Stimulated activated CD4-positive, alpha-beta T cell treated with anti-CD3 and anti-CD28 coated beads, Interleukin-1b, Interleukin-23, amount 100 ng/mL, for 48 hours (primary cell): ENCODE measurements at regions not wholly inside any gene's neighbourhood (a gene's known extent, or its start where the extent isn't known, plus 50 kb on each side); places are given as distances from the start of the nearest gene placed in this dataset.

Experiments
- DNase-seq: peaks from one replicate; pipeline ENCODE4 v3.0.0-alpha.2; 2020

DNA sequence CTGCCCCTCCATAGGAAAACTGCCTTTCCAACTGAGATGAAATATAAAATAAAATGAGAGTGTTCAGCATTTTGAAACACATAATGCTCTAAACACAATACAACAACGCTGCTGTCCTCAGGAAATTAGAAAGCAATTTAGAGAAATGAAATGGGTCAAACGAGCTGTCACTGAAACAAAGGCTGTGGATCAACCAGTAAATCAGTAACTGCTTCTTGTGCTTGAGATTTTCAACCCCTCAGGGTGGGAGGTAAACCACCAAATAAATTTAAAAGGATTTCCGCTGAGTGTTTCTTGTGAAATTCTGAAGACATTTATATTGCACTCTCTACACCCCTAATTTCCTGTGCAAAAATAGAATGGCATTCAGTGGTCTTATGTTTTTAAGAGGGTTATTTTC, 657.1 kb upstream of the SEL1L start:
- no peak for DNase-seq

DNA sequence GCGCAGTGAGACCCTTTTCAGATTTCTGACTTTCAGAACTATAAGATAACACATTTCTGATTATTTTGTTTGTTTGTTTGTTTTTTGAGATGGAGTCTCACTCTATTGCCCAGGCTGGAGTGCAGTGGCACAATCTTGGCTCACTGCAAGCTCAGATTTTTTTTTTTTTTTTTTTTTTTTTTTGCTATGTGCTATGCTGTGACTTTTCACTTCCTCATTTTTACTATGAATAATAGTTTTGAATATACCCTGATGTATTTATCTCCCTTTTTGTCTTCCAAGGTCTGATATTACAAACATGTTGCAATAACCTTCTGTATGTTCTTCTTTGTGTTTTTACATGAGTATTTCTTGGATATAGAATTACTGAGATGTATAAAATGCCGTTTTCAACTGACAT, 658.7 kb upstream of the SEL1L start:
- no peak for DNase-seq

GRCh38 chr14:82223276-82223675, 689.6 kb upstream of the SEL1L start:
- no peak for DNase-seq

GRCh38 chr14:82224610-82225009, 691.0 kb upstream of the SEL1L start:
- DNase-seq = no peak

GRCh38 chr14:82230748-82231147, 697.1 kb upstream of the SEL1L start:
- no peak for DNase-seq

GRCh38 chr14:82238649-82239048, 705.0 kb upstream of the SEL1L start:
- DNase-seq = no peak

DNA sequence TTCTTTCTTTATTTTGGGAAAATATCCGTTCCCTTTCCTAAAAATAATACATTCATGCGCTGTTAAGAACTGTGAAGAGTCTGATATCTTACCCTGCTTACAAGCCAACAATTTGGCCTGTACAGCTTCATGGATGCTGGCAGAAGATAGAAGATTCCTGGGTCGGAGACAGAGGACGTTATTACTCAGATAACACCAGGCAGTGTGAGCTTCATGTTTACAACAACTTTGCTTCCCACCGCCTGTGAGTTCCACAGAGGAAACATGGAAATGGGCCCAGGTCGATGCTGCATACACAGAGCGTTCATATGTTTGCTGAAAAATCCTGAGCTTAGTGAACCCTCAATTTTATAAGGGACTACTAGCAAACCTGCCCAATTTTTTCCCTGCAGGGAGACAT, 705.6 kb upstream of the SEL1L start:
- DNase-seq = no peak

- no peak for DNase-seq
These were observed 711.1 kb upstream of the SEL1L start for GRCh38 chr14:82244791-82245190.

DNA sequence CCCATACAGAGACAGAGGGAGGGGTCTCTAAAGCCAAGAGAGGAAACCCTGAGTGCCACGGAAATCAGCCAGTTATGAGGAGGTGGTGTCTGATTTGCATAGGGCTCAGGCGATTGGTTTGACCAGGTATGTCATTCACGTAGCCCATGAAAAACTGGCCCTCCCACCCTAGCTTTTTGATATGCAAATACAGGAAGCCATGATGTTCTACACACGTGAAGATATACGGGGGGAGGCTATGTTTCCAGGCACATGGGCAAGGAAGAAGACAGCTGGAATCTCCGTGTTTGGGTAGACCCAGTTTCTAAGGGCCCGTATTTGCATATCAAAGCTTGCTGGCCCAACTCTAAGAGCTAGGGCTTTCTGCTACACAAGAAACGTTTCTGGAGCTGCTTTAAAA, 717.8 kb upstream of the SEL1L start:
- DNase-seq = no peak

DNA sequence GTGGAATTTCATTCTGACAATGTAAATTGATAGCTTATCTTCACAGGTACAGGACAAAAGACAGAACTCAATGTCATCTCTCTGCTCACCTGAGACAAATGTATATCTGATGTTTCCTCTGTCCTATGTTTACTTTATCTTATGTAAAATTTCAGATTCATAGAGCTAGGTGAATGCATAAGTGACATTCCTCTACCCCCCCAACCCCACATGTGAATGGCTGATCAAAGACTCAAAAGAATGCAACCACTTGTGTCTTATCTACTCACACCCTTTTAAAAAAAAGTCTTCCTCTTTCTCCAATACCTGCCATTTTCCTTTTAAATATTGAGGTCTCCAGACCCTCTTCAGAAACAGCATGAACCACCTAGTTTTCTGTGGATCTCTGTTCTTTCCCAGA, 736.6 kb upstream of the SEL1L start:
- DNase-seq = no peak

DNA sequence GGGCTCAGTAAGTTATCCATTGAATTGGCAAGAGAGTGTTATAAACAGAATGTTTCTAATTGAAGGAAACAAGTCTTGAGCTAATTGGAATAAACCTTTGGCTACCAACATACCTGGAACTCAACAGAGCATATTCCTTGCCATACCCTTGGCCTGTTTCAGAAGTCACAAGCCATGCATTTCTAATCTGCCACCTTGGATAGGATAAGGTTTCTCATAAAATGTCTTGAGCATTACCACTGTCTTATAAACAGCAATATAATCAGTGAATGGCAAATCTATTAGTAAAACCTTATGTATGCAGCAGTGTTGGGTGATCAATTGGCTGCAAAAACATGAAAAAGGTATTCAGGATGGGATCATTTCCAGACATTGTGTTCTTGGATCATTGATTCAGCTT, 765.2 kb upstream of the SEL1L start:
- DNase-seq = no peak

- no peak for DNase-seq
These were observed 775.5 kb upstream of the SEL1L start for GRCh38 chr14:82309199-82309598.

DNA sequence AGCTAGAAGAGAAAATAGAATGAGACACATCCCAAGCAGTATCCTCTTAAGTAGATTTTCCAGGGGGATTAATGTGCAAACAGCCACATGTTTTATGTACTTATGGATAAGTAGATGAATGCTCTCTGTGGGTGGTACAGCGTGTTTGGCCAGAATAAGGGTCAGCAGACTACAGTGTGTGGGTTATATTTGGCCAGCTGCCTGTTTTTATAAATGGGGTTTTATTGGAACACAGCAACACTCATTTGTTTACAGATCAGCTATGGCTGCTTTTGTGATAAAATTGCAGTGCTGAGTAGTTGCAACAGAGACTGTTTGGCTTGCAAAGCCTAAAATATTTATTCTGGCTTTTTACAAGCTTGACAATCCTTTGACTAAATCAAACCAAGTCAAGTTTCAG, 780.2 kb upstream of the SEL1L start:
- no peak for DNase-seq

DNA sequence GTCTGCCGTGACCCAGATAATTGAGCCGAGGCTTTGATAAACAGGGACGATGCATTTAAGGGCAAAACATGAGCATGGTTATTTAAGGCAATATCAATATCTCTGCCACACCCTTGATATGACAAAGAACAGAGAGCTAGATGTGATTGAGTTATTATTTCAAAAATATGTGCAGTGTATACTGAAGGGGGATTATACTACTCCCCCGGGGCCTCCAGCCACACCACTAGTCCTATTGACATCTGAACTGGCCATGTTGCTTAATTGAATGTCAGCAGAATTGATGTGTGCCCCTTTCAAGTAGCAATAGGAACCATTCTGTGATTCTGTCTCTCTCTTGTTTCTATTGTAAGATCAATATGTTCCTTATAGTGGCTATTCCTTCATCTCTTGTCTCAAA, 794.8 kb upstream of the SEL1L start:
- DNase-seq = no peak

- DNase-seq = no peak
These were observed 807.7 kb upstream of the SEL1L start for GRCh38 chr14:82341261-82341810.

DNA sequence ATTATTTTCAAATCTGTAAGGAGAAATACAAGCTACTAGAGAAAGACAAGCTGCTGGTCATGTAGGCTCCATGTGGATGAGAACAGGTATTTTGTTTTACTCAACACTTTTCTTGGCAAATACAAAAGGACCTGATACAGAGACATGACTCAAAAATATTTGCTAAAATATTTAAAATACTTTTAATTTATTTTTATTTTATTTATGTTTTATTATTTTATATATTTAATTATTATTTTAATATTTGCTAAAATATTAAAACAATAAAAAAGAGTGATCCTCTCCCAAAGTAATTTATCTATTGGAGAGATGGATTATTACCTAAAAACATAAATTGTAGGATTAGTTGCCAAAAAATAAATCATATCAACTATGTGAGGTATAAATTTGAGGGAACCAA, 808.9 kb upstream of the SEL1L start:
- DNase-seq = no peak

- no peak for DNase-seq
These were observed 811.5 kb upstream of the SEL1L start for GRCh38 chr14:82345184-82345583.

DNA sequence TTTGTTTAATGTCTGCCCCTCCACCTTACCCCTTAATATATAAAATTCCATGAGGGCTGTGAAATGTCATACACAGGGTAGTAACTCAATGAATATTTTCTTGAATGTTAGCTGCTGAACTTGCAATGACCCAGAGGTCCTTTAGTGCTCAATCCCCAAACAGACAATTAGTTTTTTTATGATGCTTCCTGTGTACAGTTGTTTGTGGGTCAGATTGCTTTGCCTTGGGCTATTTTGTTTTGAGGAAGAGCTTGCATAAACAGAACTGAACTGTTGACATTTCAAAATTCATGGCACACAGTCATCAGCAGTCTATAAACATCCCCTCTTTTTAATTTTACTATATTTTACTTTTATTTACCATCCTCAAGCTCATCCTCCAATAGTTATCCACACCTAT, 820.5 kb upstream of the SEL1L start:
- DNase-seq = no peak

DNA sequence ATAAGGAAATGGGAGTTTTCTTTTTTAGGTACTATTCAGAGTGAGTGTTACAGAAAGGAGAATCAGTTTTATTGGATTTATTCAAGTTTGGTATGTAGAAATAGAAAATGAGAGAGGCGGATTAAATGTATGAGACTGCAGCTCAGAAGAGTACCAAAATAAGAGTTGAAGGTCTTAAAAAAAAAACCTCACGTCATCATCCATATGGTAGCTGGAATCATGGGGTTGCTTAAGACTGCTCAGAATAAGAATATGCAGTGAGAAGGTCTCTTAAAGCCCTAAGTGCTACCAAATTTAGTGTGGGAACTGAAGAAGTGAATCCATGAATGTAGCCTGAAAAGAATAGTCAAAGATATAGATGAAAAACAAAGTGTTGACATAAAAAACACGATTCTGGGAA, 825.5 kb upstream of the SEL1L start:
- no peak for DNase-seq

- DNase-seq = no peak
These were observed 828.8 kb upstream of the SEL1L start for GRCh38 chr14:82362452-82362851.

- DNase-seq = no peak
These were observed 831.8 kb upstream of the SEL1L start for GRCh38 chr14:82365471-82365870.

GRCh38 chr14:82366803-82367202, 833.1 kb upstream of the SEL1L start:
- DNase-seq = no peak

GRCh38 chr14:82379291-82379690, 845.6 kb upstream of the SEL1L start:
- DNase-seq = no peak

DNA sequence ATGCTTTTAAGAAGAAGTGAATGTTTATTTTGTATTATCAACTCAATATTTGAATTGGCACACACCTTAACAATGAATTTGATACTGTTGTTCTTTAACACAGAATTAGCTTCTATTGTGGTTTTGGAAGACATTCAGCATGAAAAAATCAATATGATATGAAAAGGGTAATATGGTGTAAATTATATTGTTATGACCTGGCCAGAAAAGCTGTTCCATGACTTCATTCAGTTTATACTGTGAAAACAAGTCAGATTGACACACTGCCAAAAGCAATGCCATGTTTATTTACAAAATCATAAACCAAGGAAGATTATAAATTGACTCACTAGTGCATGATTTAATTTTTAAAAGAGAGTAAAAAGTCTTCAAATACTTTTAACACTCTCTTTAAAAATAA, 851.4 kb upstream of the SEL1L start:
- no peak for DNase-seq

GRCh38 chr14:82387699-82388098, 854.0 kb upstream of the SEL1L start:
- no peak for DNase-seq

DNA sequence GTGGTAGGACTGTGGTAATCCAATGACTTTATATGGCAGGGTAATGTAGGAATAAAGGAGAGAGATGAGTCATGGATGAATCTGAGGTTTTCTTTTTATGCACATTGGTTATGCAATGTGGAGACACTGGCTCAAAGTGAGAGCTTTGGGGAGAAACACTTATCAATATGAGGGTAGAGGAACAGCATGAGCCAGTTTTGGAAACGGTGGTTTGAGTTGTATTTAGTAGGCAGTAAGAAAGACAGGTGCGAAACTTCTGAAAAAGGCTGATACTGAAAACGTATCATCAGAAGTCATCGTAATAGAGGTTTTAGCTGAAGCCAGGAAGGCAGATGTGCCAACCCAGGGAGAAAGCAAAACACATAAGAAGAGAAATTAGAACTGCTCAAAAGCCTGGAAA, 854.8 kb upstream of the SEL1L start:
- no peak for DNase-seq
